HG02588 (cell line): ENCODE measurements at regions not wholly inside any gene's neighbourhood (a gene's known extent, or its start where the extent isn't known, plus 50 kb on each side); places are given as distances from the start of the nearest gene placed in this dataset.
"Not testable (repeated sequence)": the region's sequence is repeated elsewhere in the genome, so short reads cannot be mapped to it uniquely, and the experiment has no call there.

ENCODE experiments used
- ATAC-seq: cut with Tn5 transposase; IDR thresholded peaks from one replicate; pipeline ENCODE4 v1.9.1; 2021; ENCODE audit warnings: mild to moderate bottlenecking, moderate library complexity; ENCODE audit not compliant: unreplicated experiment

- not testable (repeated sequence) for ATAC-seq
These were observed 302.6 kb upstream of the TARS1 start for GRCh38 chr5:33138145-33138544.

- no peak for ATAC-seq
These were observed 297.2 kb upstream of the TARS1 start for GRCh38 chr5:33143405-33144123.

DNA sequence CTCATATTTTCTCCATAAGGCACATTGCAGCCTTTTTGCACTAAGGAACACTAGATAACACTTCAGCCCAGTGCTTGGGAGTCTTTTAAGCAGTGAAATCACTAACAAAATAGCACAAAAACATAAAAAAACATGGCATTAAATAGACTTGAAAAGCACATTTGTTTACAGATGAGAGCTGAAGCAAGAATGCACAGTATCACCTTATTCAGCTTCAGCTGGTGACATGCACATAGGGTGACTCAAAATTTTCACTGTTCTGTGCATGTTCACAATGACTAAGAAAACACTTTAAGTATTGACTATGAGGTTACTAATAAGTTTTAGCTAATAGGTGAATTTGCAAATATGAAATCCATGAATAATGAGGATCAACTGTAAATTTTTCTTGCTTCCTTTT is 293.9 kb upstream of the TARS1 start:
- ATAC-seq: no peak

DNA sequence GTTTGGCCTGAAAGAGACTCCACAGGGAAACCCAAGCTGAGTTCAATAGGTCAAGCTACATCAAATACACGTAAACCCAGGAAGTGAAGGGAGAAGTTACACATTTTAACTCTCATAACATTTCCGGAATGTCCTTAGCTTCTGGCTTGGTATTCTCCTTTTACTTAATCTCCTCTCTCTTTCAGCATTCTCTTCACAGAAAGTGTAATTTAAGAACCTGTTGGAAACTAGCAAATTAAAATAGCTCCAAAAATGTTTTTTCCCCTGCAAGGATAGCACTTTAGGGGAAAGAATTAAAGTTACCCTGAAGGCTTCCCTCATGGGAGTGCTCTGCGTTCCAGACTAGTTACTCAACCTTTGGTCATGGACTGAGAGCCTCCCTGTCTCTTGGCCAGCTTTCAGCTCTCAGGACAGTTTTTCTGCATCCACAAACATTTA is 292.7 kb upstream of the TARS1 start:
- ATAC-seq: no peak

- no peak for ATAC-seq
These were observed 287.4 kb upstream of the TARS1 start for GRCh38 chr5:33153372-33153771.

DNA sequence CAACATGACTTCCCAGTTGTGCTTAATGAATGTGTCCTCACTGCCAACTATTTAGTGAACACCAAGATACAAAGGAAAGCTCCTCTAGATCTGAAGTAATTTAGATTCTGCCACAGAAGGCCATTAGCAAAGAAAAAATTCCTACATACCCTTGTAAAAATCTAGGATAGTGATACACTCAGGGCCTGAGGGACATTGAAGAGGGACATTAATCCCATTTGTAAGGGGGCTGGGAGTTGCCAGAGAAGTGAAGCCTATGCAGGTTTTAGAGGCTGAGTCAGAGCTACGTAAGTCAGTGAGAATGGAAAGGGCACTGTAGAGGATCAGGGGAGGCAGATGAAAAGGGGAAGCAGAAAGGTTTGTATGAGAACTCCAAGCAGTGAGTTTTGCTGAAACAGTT is 286.9 kb upstream of the TARS1 start:
- ATAC-seq: no peak

DNA sequence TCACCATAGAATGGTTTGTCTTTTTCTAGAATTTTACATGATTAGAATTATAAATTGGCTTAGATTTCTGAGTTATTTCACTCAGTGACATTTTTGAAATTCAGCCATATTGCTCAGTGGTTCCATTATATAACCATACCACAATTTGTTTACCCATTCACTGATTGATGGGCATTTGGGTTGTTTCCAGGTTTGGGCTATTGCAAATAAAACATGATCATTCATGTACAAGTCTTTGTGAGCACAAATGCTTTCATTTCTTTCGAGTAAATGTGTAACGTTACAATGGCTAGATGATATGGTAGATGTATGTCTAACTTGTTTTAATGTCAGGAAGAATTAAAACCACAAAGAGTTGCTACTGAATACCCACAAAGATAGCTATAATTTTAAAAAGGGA is 279.9 kb upstream of the TARS1 start:
- no peak for ATAC-seq

DNA sequence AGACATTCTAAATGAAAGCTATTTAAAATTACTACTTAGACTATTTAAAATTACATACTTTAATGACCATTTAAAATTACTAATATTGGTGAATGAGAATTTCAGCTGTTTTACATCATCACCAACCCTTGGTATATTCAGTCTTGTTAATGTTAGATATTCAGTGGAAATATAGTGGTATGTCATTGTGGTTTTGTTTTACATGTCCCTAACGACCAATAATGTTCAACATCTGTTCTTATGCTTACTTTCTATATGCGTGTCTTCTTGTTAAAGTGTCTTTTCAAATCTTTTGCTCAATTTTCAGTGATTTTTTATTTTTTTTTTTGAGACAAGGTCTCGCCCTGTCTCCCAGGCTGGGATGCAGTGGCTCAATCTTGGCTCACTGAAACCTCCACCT is 279.3 kb upstream of the TARS1 start:
- no peak for ATAC-seq

- no peak for ATAC-seq
These were observed 278.7 kb upstream of the TARS1 start for GRCh38 chr5:33162057-33162456.

DNA sequence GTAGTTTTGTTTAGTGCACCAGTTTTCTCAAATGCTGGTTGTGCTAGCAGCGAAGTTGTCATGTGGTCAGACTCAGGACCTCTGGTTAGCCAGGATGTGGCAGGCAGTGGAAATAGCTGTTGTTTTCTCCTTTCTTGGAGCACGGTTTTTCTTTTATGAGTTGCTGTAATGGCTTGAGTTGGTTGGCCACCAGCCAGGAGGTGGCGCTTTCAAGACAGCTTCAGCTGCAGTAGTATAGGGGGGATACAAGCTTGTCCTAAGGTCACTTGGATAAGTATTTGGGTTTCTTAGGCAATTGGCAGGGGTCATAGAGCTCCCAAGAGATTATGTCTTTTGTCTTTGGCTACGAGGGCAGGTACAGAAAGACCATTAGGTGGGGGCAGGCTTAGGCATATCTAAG is 274.2 kb upstream of the TARS1 start:
- no peak for ATAC-seq

DNA sequence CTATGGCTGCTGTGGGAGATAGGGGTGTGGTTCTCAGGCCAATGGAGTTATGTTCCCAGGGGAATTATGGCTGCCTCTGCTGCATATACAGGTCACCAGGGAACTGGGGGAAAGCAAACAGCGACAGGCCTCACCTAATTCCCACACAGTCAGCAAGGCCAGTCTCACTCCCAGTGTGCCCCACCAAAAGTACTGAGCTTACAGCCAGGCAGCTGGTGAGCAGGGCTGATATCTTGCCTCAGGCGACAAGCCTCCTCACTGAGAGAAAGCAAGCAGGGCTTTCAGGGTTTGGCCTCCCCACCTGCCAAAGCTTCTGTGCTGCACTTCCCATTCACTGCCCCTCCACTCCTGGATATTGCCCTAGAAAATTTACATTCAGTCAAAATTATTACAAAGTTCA is 273.8 kb upstream of the TARS1 start:
- ATAC-seq: no peak

DNA sequence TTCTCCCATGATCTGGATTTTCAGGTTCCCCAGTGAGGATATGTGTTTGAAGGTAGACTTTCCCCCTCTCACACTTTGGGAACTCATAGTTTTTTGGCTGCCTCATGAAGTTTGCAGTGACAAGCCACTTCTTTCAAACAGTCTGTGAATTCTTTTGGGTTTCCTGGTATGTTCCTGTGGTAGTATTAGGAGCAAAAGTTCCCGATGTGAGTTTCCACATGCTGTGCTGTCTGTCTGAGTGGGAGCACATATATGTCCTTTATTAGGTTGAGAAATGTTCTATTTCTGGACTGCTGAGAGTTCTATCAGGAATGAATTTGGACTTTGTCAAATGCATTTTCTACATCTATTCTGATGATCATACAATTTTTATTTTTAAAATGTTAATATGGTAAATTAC is 273.2 kb upstream of the TARS1 start:
- no peak for ATAC-seq

DNA sequence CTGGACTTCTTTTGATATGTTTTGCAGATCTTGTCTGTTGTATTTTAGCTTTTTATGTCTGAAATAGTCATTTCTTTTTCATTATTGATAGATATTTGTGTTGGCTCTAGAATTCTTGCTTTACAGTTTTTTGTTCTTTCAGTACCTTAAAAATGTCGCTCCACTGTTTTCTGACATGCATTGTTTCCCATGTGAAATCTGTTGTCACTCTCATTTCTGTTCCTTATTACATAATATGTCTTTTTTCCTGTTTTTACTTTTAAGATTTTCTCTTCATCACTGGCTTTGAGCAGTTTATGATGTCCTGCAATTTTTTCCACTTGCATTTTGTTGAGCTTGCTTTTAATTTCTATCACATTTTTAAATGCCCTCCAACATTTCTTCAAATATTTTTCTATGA is 270.4 kb upstream of the TARS1 start:
- ATAC-seq: no peak

GRCh38 chr5:33174383-33174782 is 266.4 kb upstream of the TARS1 start:
- no peak for ATAC-seq

DNA sequence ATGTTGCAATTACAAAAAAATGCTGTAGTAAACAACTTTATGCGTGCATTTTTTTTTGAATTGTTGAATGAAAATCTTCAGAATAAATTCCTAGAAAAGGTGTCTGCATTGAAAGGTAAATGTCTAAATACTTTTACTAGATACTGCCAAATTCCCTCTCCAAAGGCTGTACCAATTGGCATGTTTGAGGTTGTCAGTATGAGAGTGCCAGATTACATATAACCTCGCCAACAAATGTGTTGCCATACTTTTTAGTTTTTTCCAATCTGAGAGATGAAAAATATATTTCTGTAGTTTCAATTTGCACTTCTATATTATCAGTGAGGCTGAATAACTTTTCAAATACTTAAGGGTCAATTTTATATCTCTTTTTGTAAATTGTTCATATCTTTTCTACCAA is 261.5 kb upstream of the TARS1 start:
- ATAC-seq: no peak

- ATAC-seq: no peak
These were observed 259.9 kb upstream of the TARS1 start for GRCh38 chr5:33180900-33181299.

DNA sequence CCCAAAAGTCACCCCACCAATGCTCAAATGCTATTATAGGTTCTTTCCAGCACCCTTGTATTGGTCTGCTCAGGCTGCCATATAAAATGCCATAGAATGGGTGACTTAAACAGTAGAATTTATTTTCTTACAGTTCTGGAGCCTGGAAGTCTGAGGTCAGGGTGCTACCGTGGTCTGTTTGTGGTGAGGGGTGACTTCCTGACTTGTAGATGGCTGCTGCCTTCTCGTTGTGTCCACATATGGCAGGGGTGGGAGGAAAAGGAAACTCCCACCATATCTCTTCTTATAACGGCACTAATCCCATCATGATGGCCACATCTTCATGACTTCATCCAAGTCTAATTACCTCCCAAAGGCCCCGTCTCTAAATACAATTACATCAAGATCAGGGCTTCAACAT is 257.8 kb upstream of the TARS1 start:
- ATAC-seq: no peak

GRCh38 chr5:33184367-33184766 is 256.4 kb upstream of the TARS1 start:
- ATAC-seq: no peak

DNA sequence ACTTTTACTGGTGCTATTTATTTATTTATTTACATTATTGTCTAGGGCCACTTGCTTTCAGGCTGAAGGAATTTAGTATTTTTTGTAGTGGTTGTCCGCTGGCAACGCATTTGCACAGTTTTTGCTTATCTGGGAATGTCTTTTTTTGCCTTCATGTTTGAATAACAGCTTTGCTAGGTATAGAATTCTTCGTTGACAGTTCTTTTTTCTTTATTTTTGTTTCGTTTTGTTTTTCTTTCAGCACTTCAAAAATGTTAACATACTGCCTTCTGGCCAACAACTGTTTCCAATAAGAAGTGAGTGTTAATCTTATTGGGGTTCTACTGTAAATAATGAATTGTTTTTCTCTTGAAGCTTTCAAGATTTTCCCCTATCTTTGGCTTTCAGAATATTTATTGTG is 252.7 kb upstream of the TARS1 start:
- ATAC-seq: no peak

DNA sequence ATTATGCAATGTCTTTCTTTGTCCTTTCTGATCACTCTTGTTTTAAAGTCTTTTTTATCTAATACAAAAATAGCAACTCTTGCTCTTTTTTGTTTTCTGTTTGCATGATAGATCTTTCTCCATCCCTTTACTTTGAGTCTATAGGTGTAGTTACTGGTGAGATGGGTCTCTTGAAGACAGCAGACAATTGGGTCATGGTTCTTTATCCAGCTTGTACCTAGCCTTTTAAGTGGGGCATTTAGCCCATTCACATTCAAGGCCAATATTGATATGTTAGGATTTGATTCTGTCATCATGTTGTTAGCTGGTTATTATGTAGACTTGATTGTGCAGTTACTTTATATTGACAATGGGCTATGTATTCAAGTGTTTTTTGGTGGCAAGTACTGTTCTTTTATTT is 245.9 kb upstream of the TARS1 start:
- ATAC-seq: no peak

DNA sequence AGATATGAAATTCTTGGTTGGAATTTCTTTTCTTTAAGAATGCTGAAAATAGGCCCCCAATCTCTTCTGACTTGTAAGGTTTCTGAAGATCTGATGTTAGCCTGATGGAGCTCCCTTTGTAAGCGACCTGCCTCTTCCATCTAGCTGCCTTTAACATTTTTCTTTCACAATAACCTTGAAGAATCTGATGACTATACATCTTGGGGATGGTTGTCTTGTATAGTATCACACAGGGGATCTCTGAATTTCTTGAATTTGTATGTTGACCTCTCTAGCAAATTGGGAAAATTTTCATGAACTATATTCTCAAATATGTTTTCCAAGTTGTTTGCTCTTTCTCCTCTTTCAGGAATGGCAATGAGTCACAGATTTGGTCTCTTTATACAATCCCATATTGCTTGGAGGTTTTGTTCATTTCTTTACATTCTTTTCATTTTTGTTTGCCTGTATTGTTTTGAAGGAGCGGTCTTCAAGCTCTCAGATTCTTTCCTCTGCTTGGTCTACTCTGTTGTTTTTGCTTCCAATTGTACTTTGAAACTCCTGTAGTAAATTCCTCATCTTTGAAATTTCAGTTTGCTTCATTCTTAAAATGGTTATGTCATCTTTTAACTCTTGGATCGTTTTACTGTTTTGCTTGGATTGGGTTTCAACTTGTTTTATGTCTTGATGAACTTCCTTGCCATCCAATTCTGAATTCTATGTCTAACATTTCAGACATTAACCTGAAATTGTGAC is 245.2 kb upstream of the TARS1 start:
- ATAC-seq: no peak

- ATAC-seq: no peak
These were observed 241.9 kb upstream of the TARS1 start for GRCh38 chr5:33198836-33199235.

GRCh38 chr5:33203931-33204330 is 236.8 kb upstream of the TARS1 start:
- no peak for ATAC-seq
